ENCODE measurements at regions not wholly inside any gene's neighbourhood (a gene's known extent, or its start where the extent isn't known, plus 50 kb on each side); places are given as distances from the start of the nearest gene placed in this dataset.

DNA sequence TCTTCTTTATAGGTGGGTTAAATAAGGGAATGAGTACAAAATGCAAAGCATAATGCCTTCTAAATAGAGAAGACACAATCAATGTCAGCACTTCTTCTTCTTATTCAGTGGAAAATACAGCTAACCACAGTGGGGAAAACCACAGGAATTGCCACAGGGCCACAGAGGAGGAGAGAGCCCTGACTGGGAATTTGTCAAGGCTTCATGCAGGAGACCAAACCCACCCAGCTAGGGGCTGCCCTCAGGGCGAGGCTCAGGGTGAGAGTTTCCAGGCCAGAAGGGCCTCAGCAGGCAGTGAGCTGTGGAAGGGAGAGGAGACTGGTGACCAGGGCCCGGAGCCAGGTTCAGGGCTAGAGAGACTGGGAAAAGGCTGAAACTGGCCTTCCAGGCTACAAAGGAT is 279.1 kb downstream of the MSX2 start:
- TF ChIP-seq, protein P1, sequence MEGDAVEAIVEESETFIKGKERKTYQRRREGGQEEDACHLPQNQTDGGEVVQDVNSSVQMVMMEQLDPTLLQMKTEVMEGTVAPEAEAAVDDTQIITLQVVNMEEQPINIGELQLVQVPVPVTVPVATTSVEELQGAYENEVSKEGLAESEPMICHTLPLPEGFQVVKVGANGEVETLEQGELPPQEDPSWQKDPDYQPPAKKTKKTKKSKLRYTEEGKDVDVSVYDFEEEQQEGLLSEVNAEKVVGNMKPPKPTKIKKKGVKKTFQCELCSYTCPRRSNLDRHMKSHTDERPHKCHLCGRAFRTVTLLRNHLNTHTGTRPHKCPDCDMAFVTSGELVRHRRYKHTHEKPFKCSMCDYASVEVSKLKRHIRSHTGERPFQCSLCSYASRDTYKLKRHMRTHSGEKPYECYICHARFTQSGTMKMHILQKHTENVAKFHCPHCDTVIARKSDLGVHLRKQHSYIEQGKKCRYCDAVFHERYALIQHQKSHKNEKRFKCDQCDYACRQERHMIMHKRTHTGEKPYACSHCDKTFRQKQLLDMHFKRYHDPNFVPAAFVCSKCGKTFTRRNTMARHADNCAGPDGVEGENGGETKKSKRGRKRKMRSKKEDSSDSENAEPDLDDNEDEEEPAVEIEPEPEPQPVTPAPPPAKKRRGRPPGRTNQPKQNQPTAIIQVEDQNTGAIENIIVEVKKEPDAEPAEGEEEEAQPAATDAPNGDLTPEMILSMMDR (IDR thresholded peaks at IDR 0.05): no peak
- no peak for TF ChIP-seq POLR2AphosphoS5 (IDR thresholded peaks at IDR 0.05)
- TF ChIP-seq POLR2A (IDR thresholded peaks at IDR 0.05): no peak
- no peak for TF ChIP-seq EP300 (IDR thresholded peaks at IDR 0.05)

Measured in sigmoid colon (tissue), 4 donors.